Activated CD4-positive, alpha-beta T cell treated with anti-CD3 and anti-CD28 coated beads, Interleukin-2, amount 50 U/mL, for 16 hours (primary cell): ENCODE measurements at regions not wholly inside any gene's neighbourhood (a gene's known extent, or its start where the extent isn't known, plus 50 kb on each side); places are given as distances from the start of the nearest gene placed in this dataset.
"Not testable (repeated sequence)": the region's sequence is repeated elsewhere in the genome, so short reads cannot be mapped to it uniquely, and the experiment has no call there.

Experiments
- DNase-seq: peaks from one replicate; pipeline ENCODE4 v3.0.0-alpha.2; 2020

- DNase-seq, result not testable (repeated sequence)
Measured at GRCh38 chr1:223025190-223025734, 117.8 kb downstream of the TLR5 start.

GRCh38 chr1:223026639-223027038 is 116.4 kb downstream of the TLR5 start:
- DNase-seq, result not testable (repeated sequence)

GRCh38 chr1:223029985-223030769 is 112.9 kb downstream of the TLR5 start:
- no peak for DNase-seq

GRCh38 chr1:223030871-223031400 is 112.1 kb downstream of the TLR5 start:
- DNase-seq, result no peak

GRCh38 chr1:223031733-223032601 is 111.1 kb downstream of the TLR5 start:
- DNase-seq, result no peak

- DNase-seq, result no peak
Measured at GRCh38 chr1:223033658-223034057, 109.4 kb downstream of the TLR5 start.

- no peak for DNase-seq
Measured at GRCh38 chr1:223034270-223034798, 108.7 kb downstream of the TLR5 start.

- no peak for DNase-seq
Measured at GRCh38 chr1:223035724-223036478, 107.1 kb downstream of the TLR5 start.

- DNase-seq, result no peak
Measured at GRCh38 chr1:223036479-223036845, 106.6 kb downstream of the TLR5 start.

GRCh38 chr1:223037845-223038244 is 105.2 kb downstream of the TLR5 start:
- no peak for DNase-seq

- no peak for DNase-seq
Measured at GRCh38 chr1:223038288-223039006, 104.6 kb downstream of the TLR5 start.

GRCh38 chr1:223039990-223040389 is 103.1 kb downstream of the TLR5 start:
- no peak for DNase-seq

- DNase-seq, result no peak
Measured at GRCh38 chr1:223041481-223041880, 101.6 kb downstream of the TLR5 start.

- DNase-seq, result no peak
Measured at GRCh38 chr1:223045164-223045957, 97.7 kb downstream of the TLR5 start.

GRCh38 chr1:223046011-223046410 is 97.0 kb downstream of the TLR5 start:
- no peak for DNase-seq

- not testable (repeated sequence) for DNase-seq
Measured at GRCh38 chr1:223046463-223046862, 96.6 kb downstream of the TLR5 start.

GRCh38 chr1:223048026-223048425 is 95.0 kb downstream of the TLR5 start:
- no peak for DNase-seq

- no peak for DNase-seq
Measured at GRCh38 chr1:223052462-223052861, 90.6 kb downstream of the TLR5 start.

- DNase-seq, result no peak
Measured at GRCh38 chr1:223052931-223053330, 90.1 kb downstream of the TLR5 start.

- no peak for DNase-seq
Measured at GRCh38 chr1:223056802-223057201, 86.2 kb downstream of the TLR5 start.

- no peak for DNase-seq
Measured at GRCh38 chr1:223057569-223058093, 85.4 kb downstream of the TLR5 start.
